ENCODE measurements at regions not wholly inside any gene's neighbourhood (a gene's known extent, or its start where the extent isn't known, plus 50 kb on each side); places are given as distances from the start of the nearest gene placed in this dataset.

GRCh38 chr4:14912426-14912825 is 89.9 kb upstream of the CPEB2 start:
- no peak for TF ChIP-seq GATA2 (IDR thresholded peaks at IDR 0.05; ENCODE audit: low read depth, low read length)
- TF ChIP-seq GATA3 (IDR thresholded peaks at IDR 0.05; ENCODE audit: low read depth, low read length), result no peak

All from SH-SY5Y (cell line).